H1 (cell line): ENCODE measurements at regions not wholly inside any gene's neighbourhood (a gene's known extent, or its start where the extent isn't known, plus 50 kb on each side); places are given as distances from the start of the nearest gene placed in this dataset.

Experiments
- CTCF ChIA-PET: fragments of 300-600 bp; sonication (Branson Sonifier 250); formaldehyde crosslinking; loops from one replicate; lab custom pipeline; 2021; ENCODE audit not compliant: partially characterized antibody; lab: Charles Lee
- POLR2A ChIA-PET: fragments of 300-600 bp; sonication (Branson Sonifier 250); formaldehyde crosslinking; loops from one replicate; lab custom pipeline; 2021; ENCODE audit warnings: inconsistent platforms; ENCODE audit not compliant: partially characterized antibody; lab: Charles Lee
- DNase-seq, 2 experiments: peaks; one replicate each; pipeline versions ENCODE4 v3.0.0 to v3.0.0-alpha.2; 2010 to 2022; ENCODE audit warnings: low spot score in 2 of 2, low read depth in 1 of 2, mixed read lengths in 1 of 2
- FAIRE-seq: peaks from 2 replicates; lab custom pipeline; 2011; peaks lifted over from hg19 to GRCh38; lab: Jason Lieb, UNC
- H2AFZ ChIP-seq: 2 replicates; pipeline ENCODE4 v1.8.1; 2012; ENCODE audit warnings: low read length, inconsistent platforms
- H2AK5ac ChIP-seq: 2 replicates; pipeline ENCODE4 v1.6.1; 2013; ENCODE audit warnings: low read depth, low read length
- H2BK120ac ChIP-seq: replicated peaks from 2 replicates; pipeline ENCODE3; 2013; ENCODE audit warnings: low read depth, low read length, inconsistent platforms
- H2BK12ac ChIP-seq: 2 replicates; pipeline ENCODE4 v1.6.1; 2013; ENCODE audit warnings: low read depth, low read length
- H2BK15ac ChIP-seq: 2 replicates; pipeline ENCODE4 v1.6.1; 2013; ENCODE audit warnings: low read length
- H2BK20ac ChIP-seq: 2 replicates; pipeline ENCODE4 v1.6.1; 2013; ENCODE audit warnings: low read length
- H2BK5ac ChIP-seq: 2 replicates; pipeline ENCODE4 v1.6.1; 2013; ENCODE audit warnings: low read depth, low read length
- H3K14ac ChIP-seq: 2 replicates; pipeline ENCODE4 v1.6.1; 2013; ENCODE audit warnings: inconsistent platforms; ENCODE audit not compliant: insufficient read length
- H3K18ac ChIP-seq: 2 replicates; pipeline ENCODE4 v1.6.1; 2013; ENCODE audit warnings: low read length; ENCODE audit errors: extremely low read depth
- H3K23ac ChIP-seq: 2 replicates; pipeline ENCODE4 v1.6.1; 2013; ENCODE audit warnings: inconsistent platforms; ENCODE audit not compliant: insufficient read length
- H3K23me2 ChIP-seq: 2 replicates; pipeline ENCODE4 v1.6.1; 2013; ENCODE audit warnings: low read depth, low read length
- H3K27ac ChIP-seq: 2 replicates; pipeline ENCODE4 v1.6.1; 2011; ENCODE audit warnings: low read depth, low read length, inconsistent platforms
- H3K27me3 ChIP-seq, 4 experiments: replicated peaks in 1 of 4; 1 replicate in 1 of 4; 2 replicates in 3 of 4; pipeline versions ENCODE4 v1.6.1 to v1.8.1; 2011 to 2013; ENCODE audit warnings: low read length in 3 of 4, mild to moderate bottlenecking in 3 of 4, inconsistent platforms in 2 of 4, mixed read lengths in 2 of 4, moderate library complexity in 1 of 4; ENCODE audit not compliant: control insufficient read depth in 3 of 4, insufficient read depth in 3 of 4; ENCODE audit errors: extremely low read depth in 1 of 4
- H3K36me3 ChIP-seq, 4 experiments: 2 replicates each; pipeline versions ENCODE4 v1.6.1 to v1.8.1; 2011 to 2013; ENCODE audit warnings: mild to moderate bottlenecking in 4 of 4, low read length in 3 of 4, moderate library complexity in 2 of 4, control low read depth in 1 of 4, inconsistent platforms in 1 of 4; ENCODE audit not compliant: insufficient read depth in 4 of 4, control insufficient read depth in 2 of 4
- H3K4ac ChIP-seq: replicated peaks from 2 replicates; pipeline ENCODE3; 2013; ENCODE audit warnings: low read length, low read depth, mixed read lengths, inconsistent platforms; ENCODE audit not compliant: insufficient read length
- H3K4me1 ChIP-seq, 4 experiments: replicated peaks in 1 of 4; 1 replicate in 1 of 4; 2 replicates in 3 of 4; pipeline versions ENCODE4 v1.6.1 to v1.8.1; 2011 to 2013; ENCODE audit warnings: low read length in 3 of 4, inconsistent platforms in 2 of 4, mixed read lengths in 1 of 4; ENCODE audit not compliant: insufficient read depth in 4 of 4, control insufficient read depth in 3 of 4
- H3K4me2 ChIP-seq, 2 experiments: 2 replicates each; pipeline versions ENCODE4 v1.6.1 to v1.8.1; 2011 to 2013; ENCODE audit warnings: low read depth in 2 of 2, low read length in 2 of 2, control low read depth in 1 of 2, inconsistent platforms in 1 of 2, mild to moderate bottlenecking in 1 of 2; ENCODE audit not compliant: insufficient read depth in 1 of 2
- H3K4me3 ChIP-seq, 4 experiments: fragments of 200-600, 300-600 bp in 1 of 4; sonication (generic), shearing (Covaris generic), sonication (Bioruptor Twin) in 1 of 4; 2 replicates each; pipeline versions ENCODE4 v1.5.1 to v1.8.1; 2011 to 2016; ENCODE audit warnings: low read length in 4 of 4, low read depth in 3 of 4, control low read depth in 2 of 4, inconsistent platforms in 2 of 4, mild to moderate bottlenecking in 2 of 4, mixed read lengths in 1 of 4, moderate library complexity in 1 of 4; ENCODE audit not compliant: insufficient read depth in 2 of 4; ENCODE audit errors: extremely low read depth in 1 of 4
- H3K56ac ChIP-seq: replicated peaks from 2 replicates; pipeline ENCODE3; 2013; ENCODE audit warnings: low read depth, mild to moderate bottlenecking, mixed read lengths, low read length, inconsistent platforms; ENCODE audit not compliant: insufficient read length
- H3K79me1 ChIP-seq: 2 replicates; pipeline ENCODE4 v1.6.1; 2013; ENCODE audit warnings: low read depth, low read length, control low read depth
- H3K79me2 ChIP-seq, 2 experiments: 2 replicates each; pipeline versions ENCODE4 v1.6.1 to v1.8.1; 2012 to 2013; ENCODE audit warnings: low read length in 2 of 2, mild to moderate bottlenecking in 2 of 2, inconsistent platforms in 1 of 2; ENCODE audit not compliant: insufficient read depth in 2 of 2, control insufficient read depth in 1 of 2
- H3K9ac ChIP-seq, 4 experiments: replicated peaks in 1 of 4; 1 replicate in 1 of 4; 2 replicates in 3 of 4; pipeline versions ENCODE4 v1.6.1 to v1.8.1; 2011 to 2013; ENCODE audit warnings: low read depth in 3 of 4, low read length in 3 of 4, control low read depth in 2 of 4, mild to moderate bottlenecking in 2 of 4, moderate library complexity in 2 of 4, inconsistent platforms in 1 of 4; ENCODE audit errors: extremely low read depth in 1 of 4
- H3K9me3 ChIP-seq, 2 experiments: 2 replicates each; pipeline versions ENCODE4 v1.6.1 to v1.8.1; 2012 to 2013; ENCODE audit warnings: mild to moderate bottlenecking in 2 of 2, moderate library complexity in 2 of 2, control low read depth in 1 of 2, inconsistent platforms in 1 of 2, low read depth in 1 of 2, low read length in 1 of 2, mixed read lengths in 1 of 2; ENCODE audit not compliant: insufficient read depth in 2 of 2
- H4K20me1 ChIP-seq, 2 experiments: replicated peaks in 1 of 2; 2 replicates each; pipeline versions ENCODE3 to v1.8.1; 2011 to 2013; ENCODE audit warnings: inconsistent platforms in 2 of 2, low read length in 2 of 2, mild to moderate bottlenecking in 1 of 2; ENCODE audit not compliant: insufficient read depth in 2 of 2, control insufficient read depth in 1 of 2
- H4K5ac ChIP-seq: 2 replicates; pipeline ENCODE4 v1.6.1; 2013; ENCODE audit warnings: low read length, low read depth, mixed read lengths, inconsistent platforms; ENCODE audit not compliant: insufficient read length
- H4K8ac ChIP-seq: 2 replicates; pipeline ENCODE4 v1.8.0; 2013; ENCODE audit warnings: mild to moderate bottlenecking, moderate library complexity, low read length, inconsistent platforms; ENCODE audit not compliant: insufficient read depth; ENCODE audit errors: extremely low read depth
- H4K91ac ChIP-seq: replicated peaks from 2 replicates; pipeline ENCODE3; 2013; ENCODE audit warnings: low read length, mixed read lengths, inconsistent platforms; ENCODE audit not compliant: insufficient read length
- HDAC6 ChIP-seq: IDR thresholded peaks from one replicate; pipeline ENCODE4 v1.7.1; 2012; ENCODE audit warnings: low read depth, mild to moderate bottlenecking, inconsistent platforms, low read length, moderate library complexity
- JUN ChIP-seq: IDR thresholded peaks from 2 replicates; pipeline ENCODE4 v1.6.1; 2011; ENCODE audit warnings: low read depth, mild to moderate bottlenecking, improper control_type of control experiment, low read length
- MAX ChIP-seq: IDR thresholded peaks from 2 replicates; pipeline ENCODE4 v1.6.1; 2012; ENCODE audit warnings: inconsistent platforms
- SIRT6 ChIP-seq: IDR thresholded peaks from one replicate; pipeline ENCODE4 v1.7.1; 2012; ENCODE audit warnings: low read length, inconsistent platforms
- WGBS, 2 experiments: shearing (Covaris generic) in 1 of 2; methylation state at CpG; one replicate each; pipeline versions ENCODE4 v1.1.6 to v1.1.7; 2013 to 2015; ENCODE audit warnings: low lambda C conversion rate in 2 of 2, mixed read lengths in 2 of 2, inconsistent platforms in 1 of 2, low coverage in 1 of 2, missing lambda C conversion rate in 1 of 2; ENCODE audit not compliant: insufficient replicate concordance in 2 of 2, insufficient coverage in 1 of 2, insufficient read length in 1 of 2; ENCODE audit errors: extremely low coverage in 1 of 2, missing lambda C conversion rate in 1 of 2; 5-methylcytosine and 5-hydroxymethylcytosine counted together

- Histone ChIP-seq H3K27me3 (no peaks in the 10 kb centered on the region), H4K91ac (no peak overlapping the region), H3K9me3 (no peaks in the 10 kb centered on the region), H2BK12ac (peak overlapping the region; percentile 22; the same call in 1 of the 2 replicates), H2AFZ (no peak overlapping the region), H3K56ac (no peak overlapping the region), H3K4me1 (peaks cover 0 to 12% (median 0%) of the 10 kb centered on the region in 4 experiments; a peak in 3 of 7 replicates), H2BK20ac (peak overlapping the region; percentile 75; the same call in 1 of the 2 replicates), H2BK15ac (peak overlapping the region; percentile 12), H3K4me3 (no peak overlapping the region), H2AK5ac (no peak overlapping the region), H3K18ac (no peak overlapping the region), H3K79me1 (no peaks in the 10 kb centered on the region), H3K14ac (no peak overlapping the region), H3K36me3 (no peaks in the 10 kb centered on the region), H3K4me2 (no peak overlapping the region), H4K20me1 (no peaks in the 10 kb centered on the region), H3K27ac (no peak overlapping the region), H3K23ac (no peak overlapping the region), H3K4ac (no peak overlapping the region), H4K5ac (no peak overlapping the region), H4K8ac (peak overlapping the region; percentile 18; the same call in 1 of the 2 replicates), H2BK5ac (no peak overlapping the region), H2BK120ac (no peak overlapping the region), H3K9ac (no peak overlapping the region), H3K23me2 (no peaks in the 10 kb centered on the region), H3K79me2 (no peaks in the 10 kb centered on the region)
- DNase-seq = no peak
- POLR2A ChIA-PET = no interaction called here
- CTCF ChIA-PET = interaction anchor here (0.5 to 0.7 kb wide), 2 partner anchors 47 to 157 kb away, joined by 3 read pairs; no protein-coding TSS in a partner anchor
- no peak for TF ChIP-seq HDAC6
- no peak for TF ChIP-seq SIRT6
- TF ChIP-seq MAX = peak; percentile 57; the same call in 1 of the 2 replicates
- TF ChIP-seq JUN = no peak
- FAIRE-seq = no peak
- 93% methylated on average over 6 of the region's 6 CpGs; no CpG with 5 or more reads in 1 of the 2 experiments for whole genome bisulfite sequencing, 2 experiments
Observed at GRCh38 chr6:4510317-4510716, 265.9 kb upstream of the CDYL start.
